Breast epithelium (tissue), 3 donors: ENCODE measurements at regions not wholly inside any gene's neighbourhood (a gene's known extent, or its start where the extent isn't known, plus 50 kb on each side); places are given as distances from the start of the nearest gene placed in this dataset.

ENCODE experiments used
- POLR2A ChIP-seq: fragments of 450-650 bp; IDR thresholded peaks from one replicate; pipeline ENCODE4 v1.6.1; 2016; ENCODE audit warnings: antibody characterized with exemption, mild to moderate bottlenecking, moderate library complexity
- POLR2AphosphoS5 ChIP-seq, 3 donors: sonication (generic); formaldehyde crosslinking; IDR thresholded peaks; one replicate each; pipeline ENCODE4 v1.6.1; 2017; ENCODE audit warnings: antibody characterized with exemption in 3 of 3

DNA sequence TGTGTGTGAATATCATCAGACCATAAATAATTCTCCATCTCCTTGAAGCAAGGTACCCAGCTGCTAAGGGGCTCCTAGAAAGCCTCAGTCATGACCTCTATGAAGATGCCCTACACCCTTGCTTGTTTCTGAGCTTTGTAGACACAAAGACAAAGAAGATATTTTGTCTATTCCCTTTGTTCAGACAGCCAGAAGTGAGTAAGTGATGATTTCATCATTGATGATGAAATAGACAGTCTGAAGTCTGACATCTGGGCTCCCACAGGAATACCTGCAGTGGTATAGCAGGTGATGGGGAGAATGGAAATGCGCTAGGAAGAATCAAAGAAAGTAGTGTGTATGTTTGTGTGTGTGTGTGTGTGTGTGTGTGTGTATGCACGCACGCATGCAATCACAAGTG lies 82.2 kb upstream of the DPT start:
- no peak for TF ChIP-seq POLR2AphosphoS5 (IDR thresholded peaks at IDR 0.05)
- TF ChIP-seq POLR2A, result no peak
